ENCODE measurements at regions not wholly inside any gene's neighbourhood (a gene's known extent, or its start where the extent isn't known, plus 50 kb on each side); places are given as distances from the start of the nearest gene placed in this dataset.

GRCh38 chr12:45509621-45510020 lies 219.9 kb upstream of the ARID2 start:
- TF ChIP-seq EZH2 (IDR thresholded peaks at IDR 0.05; ENCODE audit: low read length, unreplicated experiment): no peak
- TF ChIP-seq CTCF (conservative IDR thresholded peaks at IDR 0.05; ENCODE audit: low read depth, low read length): no peak

Data from PC-3 (cell line).